ENCODE measurements at regions not wholly inside any gene's neighbourhood (a gene's known extent, or its start where the extent isn't known, plus 50 kb on each side); places are given as distances from the start of the nearest gene placed in this dataset.
A peak's percentile ranks its signal among the peaks of the same experiment; 100 is the strongest.

DNA sequence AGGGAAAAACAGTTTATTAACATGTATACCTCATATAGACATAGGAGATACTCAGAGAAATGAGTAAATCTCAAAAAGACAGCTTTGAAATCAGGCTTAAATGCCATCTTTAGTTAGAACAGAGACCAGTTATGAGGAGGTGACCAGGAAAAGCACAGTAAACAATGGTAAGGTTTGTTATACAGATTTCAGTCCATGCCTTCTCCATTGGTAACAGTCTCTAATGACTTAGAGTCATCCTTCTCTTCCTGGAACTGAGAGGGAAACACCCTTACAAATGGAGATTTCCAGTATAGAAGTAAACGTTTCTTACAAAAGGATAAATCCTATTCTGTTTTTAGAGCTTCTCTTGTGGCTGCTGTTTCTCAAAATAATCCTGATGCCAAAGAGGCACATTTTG, 476.3 kb upstream of the NAALADL2 start:
- Histone ChIP-seq H3K27me3 (ENCODE audit: control insufficient read depth, insufficient read depth, low read length) (no peaks in the 10 kb centered on the region), H3K9ac (no peak overlapping the region), H3K4me3 (ENCODE audit: low read depth, low read length) (no peak overlapping the region), H2AFZ (no peak overlapping the region), H3K4me1 (no peaks in the 10 kb centered on the region), H3K27ac (no peak overlapping the region), H3K9me3 (ENCODE audit: control insufficient read depth, low read length) (no peaks in the 10 kb centered on the region), H3K4me2 (ENCODE audit: low read length) (no peak overlapping the region), H3K79me2 (no peaks in the 10 kb centered on the region), H3K36me3 (ENCODE audit: control insufficient read depth, insufficient read depth, low read length) (no peaks in the 10 kb centered on the region)
- TF ChIP-seq, protein P1, sequence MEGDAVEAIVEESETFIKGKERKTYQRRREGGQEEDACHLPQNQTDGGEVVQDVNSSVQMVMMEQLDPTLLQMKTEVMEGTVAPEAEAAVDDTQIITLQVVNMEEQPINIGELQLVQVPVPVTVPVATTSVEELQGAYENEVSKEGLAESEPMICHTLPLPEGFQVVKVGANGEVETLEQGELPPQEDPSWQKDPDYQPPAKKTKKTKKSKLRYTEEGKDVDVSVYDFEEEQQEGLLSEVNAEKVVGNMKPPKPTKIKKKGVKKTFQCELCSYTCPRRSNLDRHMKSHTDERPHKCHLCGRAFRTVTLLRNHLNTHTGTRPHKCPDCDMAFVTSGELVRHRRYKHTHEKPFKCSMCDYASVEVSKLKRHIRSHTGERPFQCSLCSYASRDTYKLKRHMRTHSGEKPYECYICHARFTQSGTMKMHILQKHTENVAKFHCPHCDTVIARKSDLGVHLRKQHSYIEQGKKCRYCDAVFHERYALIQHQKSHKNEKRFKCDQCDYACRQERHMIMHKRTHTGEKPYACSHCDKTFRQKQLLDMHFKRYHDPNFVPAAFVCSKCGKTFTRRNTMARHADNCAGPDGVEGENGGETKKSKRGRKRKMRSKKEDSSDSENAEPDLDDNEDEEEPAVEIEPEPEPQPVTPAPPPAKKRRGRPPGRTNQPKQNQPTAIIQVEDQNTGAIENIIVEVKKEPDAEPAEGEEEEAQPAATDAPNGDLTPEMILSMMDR (IDR thresholded peaks at IDR 0.05), result no peak

DNA sequence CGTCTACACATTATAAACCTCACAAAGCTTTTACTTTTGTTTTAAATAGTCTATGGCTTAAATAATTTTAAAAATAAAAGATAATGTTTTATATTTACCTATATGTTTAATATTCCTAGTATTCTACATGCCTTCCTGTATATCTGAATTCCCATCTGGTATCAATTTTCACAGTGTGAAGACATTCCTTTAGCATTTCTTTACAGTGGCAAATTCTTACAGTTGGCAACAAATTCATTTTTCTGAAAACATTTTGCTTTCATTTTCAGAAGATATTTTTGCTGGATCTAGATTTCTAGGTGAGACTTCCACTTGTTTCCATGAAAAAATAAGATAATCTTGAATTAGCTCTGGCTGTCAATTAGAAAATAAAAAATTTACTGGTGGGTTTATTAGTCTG, 471.4 kb upstream of the NAALADL2 start:
- H3K79me2 ChIP-seq, result no peaks in the 10 kb centered on the region
- no peaks in the 10 kb centered on the region for H3K36me3 ChIP-seq (ENCODE audit: control insufficient read depth, insufficient read depth, low read length)
- H3K9me3 ChIP-seq (ENCODE audit: control insufficient read depth, low read length), result no peaks in the 10 kb centered on the region
- TF ChIP-seq, protein P1 (IDR thresholded peaks at IDR 0.05), result no peak
- H3K9ac ChIP-seq, result no peak overlapping the region
- H3K27me3 ChIP-seq (ENCODE audit: control insufficient read depth, insufficient read depth, low read length), result no peaks in the 10 kb centered on the region
- no peak overlapping the region for H3K4me2 ChIP-seq (ENCODE audit: low read length)
- H3K4me1 ChIP-seq, result no peaks in the 10 kb centered on the region
- H3K4me3 ChIP-seq (ENCODE audit: low read depth, low read length), result no peak overlapping the region
- no peak overlapping the region for H3K27ac ChIP-seq
- no peak overlapping the region for H2AFZ ChIP-seq

DNA sequence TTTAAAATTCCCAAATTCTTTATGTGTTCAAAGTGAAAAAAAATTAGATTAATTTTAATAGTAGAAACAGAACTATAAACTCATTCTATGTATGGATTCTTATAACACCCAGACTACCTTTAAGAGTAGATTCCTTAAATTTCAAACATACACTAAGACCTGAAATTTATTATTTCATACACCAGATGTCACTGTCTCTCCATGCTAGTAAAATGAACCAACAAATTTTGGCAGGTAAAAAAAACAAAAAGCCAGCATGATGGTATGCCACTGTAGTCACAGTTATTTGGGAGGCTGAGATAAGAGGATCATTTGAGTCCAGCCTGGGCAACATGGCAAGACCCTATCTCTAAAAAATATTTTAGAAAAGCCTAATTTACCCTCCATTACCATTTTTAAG, 461.3 kb upstream of the NAALADL2 start:
- no peak overlapping the region for H3K4me3 ChIP-seq (ENCODE audit: low read depth, low read length)
- H3K9ac ChIP-seq, result no peak overlapping the region
- H3K9me3 ChIP-seq (ENCODE audit: control insufficient read depth, low read length), result no peaks in the 10 kb centered on the region
- no peak overlapping the region for H2AFZ ChIP-seq
- H3K27me3 ChIP-seq (ENCODE audit: control insufficient read depth, insufficient read depth, low read length), result no peaks in the 10 kb centered on the region
- no peaks in the 10 kb centered on the region for H3K79me2 ChIP-seq
- no peaks in the 10 kb centered on the region for H3K36me3 ChIP-seq (ENCODE audit: control insufficient read depth, insufficient read depth, low read length)
- TF ChIP-seq, protein P1 (IDR thresholded peaks at IDR 0.05), result peak; percentile 17
- H3K4me2 ChIP-seq (ENCODE audit: low read length), result no peak overlapping the region
- no peaks in the 10 kb centered on the region for H3K4me1 ChIP-seq
- H3K27ac ChIP-seq, result no peak overlapping the region

DNA sequence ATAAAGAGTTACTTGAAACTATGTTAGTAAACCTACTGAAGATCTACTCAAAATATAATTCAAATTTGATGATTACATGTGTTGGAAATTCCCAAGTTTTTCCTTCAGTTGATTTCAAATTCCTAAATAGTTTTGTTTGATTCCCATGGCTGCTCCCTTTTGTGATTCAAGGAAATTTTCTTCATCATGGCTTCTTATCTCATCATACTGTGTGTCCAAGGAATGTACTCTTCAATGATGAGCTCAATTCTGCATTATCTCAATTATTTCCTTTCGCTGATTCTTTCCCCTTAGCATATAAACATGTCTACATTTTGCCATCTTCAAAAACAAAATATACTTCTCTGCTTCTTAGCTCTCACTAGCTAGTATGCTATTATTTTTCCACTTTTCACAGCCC, 460.4 kb upstream of the NAALADL2 start:
- Histone ChIP-seq H3K4me3 (ENCODE audit: low read depth, low read length) (no peak overlapping the region), H3K79me2 (no peaks in the 10 kb centered on the region), H2AFZ (no peak overlapping the region), H3K4me1 (no peaks in the 10 kb centered on the region), H3K4me2 (ENCODE audit: low read length) (no peak overlapping the region), H3K27ac (no peak overlapping the region), H3K9ac (no peak overlapping the region), H3K9me3 (ENCODE audit: control insufficient read depth, low read length) (no peaks in the 10 kb centered on the region), H3K36me3 (ENCODE audit: control insufficient read depth, insufficient read depth, low read length) (no peaks in the 10 kb centered on the region), H3K27me3 (ENCODE audit: control insufficient read depth, insufficient read depth, low read length) (no peaks in the 10 kb centered on the region)
- TF ChIP-seq, protein P1 (IDR thresholded peaks at IDR 0.05), result no peak

DNA sequence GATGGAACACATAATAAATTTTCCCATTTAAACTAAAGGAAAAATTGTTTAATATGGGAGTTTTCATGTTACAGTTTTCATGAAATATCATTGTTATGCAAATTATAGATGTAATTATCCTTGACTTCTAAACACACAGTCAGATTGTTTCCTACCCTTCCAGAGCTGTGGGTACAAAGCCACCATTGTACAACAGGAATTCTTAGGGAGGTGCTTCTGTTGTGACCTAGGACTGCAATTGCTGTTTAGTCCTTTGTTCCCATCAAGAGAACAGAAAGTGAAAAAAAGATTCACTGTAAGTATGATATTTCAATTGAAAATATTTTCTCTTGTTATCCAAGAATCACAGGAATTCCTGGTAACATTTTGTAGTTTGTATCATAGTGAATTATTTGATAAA, 455.3 kb upstream of the NAALADL2 start:
- Histone ChIP-seq H3K27me3 (ENCODE audit: control insufficient read depth, insufficient read depth, low read length) (no peaks in the 10 kb centered on the region), H3K4me3 (ENCODE audit: low read depth, low read length) (no peak overlapping the region), H3K9me3 (ENCODE audit: control insufficient read depth, low read length) (no peaks in the 10 kb centered on the region), H2AFZ (no peak overlapping the region), H3K9ac (no peak overlapping the region), H3K27ac (no peak overlapping the region), H3K4me2 (ENCODE audit: low read length) (no peak overlapping the region), H3K36me3 (ENCODE audit: control insufficient read depth, insufficient read depth, low read length) (no peaks in the 10 kb centered on the region), H3K4me1 (no peaks in the 10 kb centered on the region), H3K79me2 (no peaks in the 10 kb centered on the region)
- TF ChIP-seq, protein P1 (IDR thresholded peaks at IDR 0.05), result no peak

All from parathyroid adenoma (tissue), 2 donors.